Right lobe of liver (tissue), 6 donors: ENCODE measurements at regions not wholly inside any gene's neighbourhood (a gene's known extent, or its start where the extent isn't known, plus 50 kb on each side); places are given as distances from the start of the nearest gene placed in this dataset.

Experiments used
- ATAC-seq, 4 donors: fragments of 200-7000 bp; cut with Tn5 transposase; one replicate each; pipeline ENCODE4 v1.9.1; 2020; ENCODE audit warnings: mild to moderate bottlenecking in 4 of 4, moderate library complexity in 4 of 4
- DNase-seq, 3 donors: peaks; one replicate each; pipeline ENCODE4 v3.0.0-alpha.2; 2020
- H3K27ac ChIP-seq, 3 donors: fragments of 200-600 bp; one replicate each; pipeline ENCODE4 v1.8.0; 2022
- H3K27me3 ChIP-seq, 2 donors: fragments of 200-600 bp; one replicate each; pipeline ENCODE4 v1.8.0; 2022
- H3K36me3 ChIP-seq, 4 donors: fragments of 200-600 bp; sonication (generic) in 1 of 4; one replicate each; pipeline versions ENCODE4 v1.5.1 to v1.8.0; 2017 to 2022; ENCODE audit warnings: control low read depth in 1 of 4
- H3K4me1 ChIP-seq, 4 donors: fragments of 200-600 bp; sonication (generic) in 1 of 4; one replicate each; pipeline versions ENCODE4 v1.5.1 to v1.8.0; 2017 to 2022; ENCODE audit warnings: control low read depth in 1 of 4
- H3K4me3 ChIP-seq, 3 donors: fragments of 200-600 bp; one replicate each; pipeline ENCODE4 v1.8.0; 2022
- H3K9me3 ChIP-seq, 4 donors: fragments of 200-600 bp; sonication (generic) in 1 of 4; one replicate each; pipeline versions ENCODE4 v1.5.1 to v1.8.0; 2017 to 2022; ENCODE audit warnings: control low read depth in 1 of 4
- POLR2A ChIP-seq: fragments of 450-650 bp; IDR thresholded peaks from one replicate; pipeline ENCODE4 v1.6.1; 2017; ENCODE audit warnings: antibody characterized with exemption, mild to moderate bottlenecking
- WGBS: methylation state at CpG from one replicate; pipeline ENCODE4 v1.1.6; 2018; ENCODE audit warnings: low coverage, low lambda C conversion rate; ENCODE audit not compliant: insufficient coverage; ENCODE audit errors: missing lambda C conversion rate; 5-methylcytosine and 5-hydroxymethylcytosine counted together
- intact Hi-C, 2 donors: fragments of 100-400 bp; cut with DNase I; formaldehyde crosslinking; loops; one replicate each; pipeline versions ENCODE4 v1.11.2 to v1.14.1; 2022
- TF ChIP-seq, protein P1 (sequence below), 4 donors: fragments of 200-600 bp in 3 of 4; fragments of 450-650 bp in 1 of 4; IDR thresholded peaks; one replicate each; pipeline versions ENCODE4 v1.5.1 to v1.8.0; 2016 to 2022; ENCODE audit warnings: antibody characterized with exemption in 4 of 4, mild to moderate bottlenecking in 2 of 4
- donor health status: DM: no; HTN: yes; CAD: no.
- donor health status: DM: no; HTN: no; CAD: no.
- donor health status: DM: no; HTN: no; CAD: no.
- donor health status: DM: no; HTN: yes; CAD: no.
- donor health status: DM: no; HTN: yes; CAD: no.

GRCh38 chr3:65173841-65174240, 486.0 kb upstream of the ADAMTS9 start:
- TF ChIP-seq, protein P1, sequence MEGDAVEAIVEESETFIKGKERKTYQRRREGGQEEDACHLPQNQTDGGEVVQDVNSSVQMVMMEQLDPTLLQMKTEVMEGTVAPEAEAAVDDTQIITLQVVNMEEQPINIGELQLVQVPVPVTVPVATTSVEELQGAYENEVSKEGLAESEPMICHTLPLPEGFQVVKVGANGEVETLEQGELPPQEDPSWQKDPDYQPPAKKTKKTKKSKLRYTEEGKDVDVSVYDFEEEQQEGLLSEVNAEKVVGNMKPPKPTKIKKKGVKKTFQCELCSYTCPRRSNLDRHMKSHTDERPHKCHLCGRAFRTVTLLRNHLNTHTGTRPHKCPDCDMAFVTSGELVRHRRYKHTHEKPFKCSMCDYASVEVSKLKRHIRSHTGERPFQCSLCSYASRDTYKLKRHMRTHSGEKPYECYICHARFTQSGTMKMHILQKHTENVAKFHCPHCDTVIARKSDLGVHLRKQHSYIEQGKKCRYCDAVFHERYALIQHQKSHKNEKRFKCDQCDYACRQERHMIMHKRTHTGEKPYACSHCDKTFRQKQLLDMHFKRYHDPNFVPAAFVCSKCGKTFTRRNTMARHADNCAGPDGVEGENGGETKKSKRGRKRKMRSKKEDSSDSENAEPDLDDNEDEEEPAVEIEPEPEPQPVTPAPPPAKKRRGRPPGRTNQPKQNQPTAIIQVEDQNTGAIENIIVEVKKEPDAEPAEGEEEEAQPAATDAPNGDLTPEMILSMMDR (IDR thresholded peaks at IDR 0.05): no peak
- no peak for TF ChIP-seq POLR2A
- Histone ChIP-seq H3K36me3 (no peaks in the 10 kb centered on the region), H3K4me1 (no peaks in the 10 kb centered on the region), H3K27ac (no peak overlapping the region), H3K4me3 (no peak overlapping the region), H3K9me3 (no peaks in the 10 kb centered on the region), H3K27me3 (no peaks in the 10 kb centered on the region)
- intact Hi-C loops: no loop called here
- WGBS: 90% methylated on average over 2 of the region's 2 CpGs
- ATAC-seq (no peak), DNase-seq (no peak)

GRCh38 chr3:65172209-65172608, 484.4 kb upstream of the ADAMTS9 start:
- Histone ChIP-seq H3K27me3 (no peaks in the 10 kb centered on the region), H3K36me3 (no peaks in the 10 kb centered on the region), H3K27ac (no peak overlapping the region), H3K4me3 (no peak overlapping the region), H3K4me1 (no peaks in the 10 kb centered on the region), H3K9me3 (no peaks in the 10 kb centered on the region)
- TF ChIP-seq, protein P1 (IDR thresholded peaks at IDR 0.05): no peak
- TF ChIP-seq POLR2A: no peak
- 59% methylated on average over 5 of the region's 5 CpGs for WGBS
- no peak for ATAC-seq
- no peak for DNase-seq
- intact Hi-C loops: no loop called here

- intact Hi-C loops: no loop called here
- DNase-seq: peak; percentile 49 to 63 (median 56)
- H3K4me1 ChIP-seq: no peaks in the 10 kb centered on the region
- ATAC-seq: peak; percentile 22 to 59 (median 47)
- H3K4me3 ChIP-seq: no peak overlapping the region
- TF ChIP-seq, protein P1 (IDR thresholded peaks at IDR 0.05): peak; percentile 34 to 40 (median 35)
- no peak for TF ChIP-seq POLR2A
- H3K27ac ChIP-seq: no peak overlapping the region
- H3K27me3 ChIP-seq: no peaks in the 10 kb centered on the region
- H3K9me3 ChIP-seq: no peaks in the 10 kb centered on the region
- H3K36me3 ChIP-seq: no peaks in the 10 kb centered on the region
- WGBS: 36% methylated on average over 5 of the region's 10 CpGs
These were observed 482.7 kb upstream of the ADAMTS9 start for GRCh38 chr3:65170390-65171042.

- WGBS: 32% methylated on average over 3 of the region's 3 CpGs
- intact Hi-C loops: no loop called here
- ATAC-seq (no peak), DNase-seq (no peak)
- Histone ChIP-seq H3K4me1 (no peaks in the 10 kb centered on the region), H3K4me3 (no peak overlapping the region), H3K27ac (no peak overlapping the region), H3K36me3 (no peaks in the 10 kb centered on the region), H3K27me3 (no peaks in the 10 kb centered on the region), H3K9me3 (no peaks in the 10 kb centered on the region)
- TF ChIP-seq, protein P1 (IDR thresholded peaks at IDR 0.05): no peak
- no peak for TF ChIP-seq POLR2A
These were observed 482.2 kb upstream of the ADAMTS9 start for GRCh38 chr3:65169961-65170360.
